H1 (cell line): ENCODE measurements at regions not wholly inside any gene's neighbourhood (a gene's known extent, or its start where the extent isn't known, plus 50 kb on each side); places are given as distances from the start of the nearest gene placed in this dataset.

Experiments used
- CTCF ChIA-PET: fragments of 300-600 bp; sonication (Branson Sonifier 250); formaldehyde crosslinking; loops from one replicate; lab custom pipeline; 2021; ENCODE audit not compliant: partially characterized antibody; lab: Charles Lee
- POLR2A ChIA-PET: fragments of 300-600 bp; sonication (Branson Sonifier 250); formaldehyde crosslinking; loops from one replicate; lab custom pipeline; 2021; ENCODE audit warnings: inconsistent platforms; ENCODE audit not compliant: partially characterized antibody; lab: Charles Lee
- DNase-seq, 2 experiments: peaks; one replicate each; pipeline versions ENCODE4 v3.0.0 to v3.0.0-alpha.2; 2010 to 2022; ENCODE audit warnings: low spot score in 2 of 2, low read depth in 1 of 2, mixed read lengths in 1 of 2
- FAIRE-seq: peaks from 2 replicates; lab custom pipeline; 2011; peaks lifted over from hg19 to GRCh38; lab: Jason Lieb, UNC
- H2AFZ ChIP-seq: 2 replicates; pipeline ENCODE4 v1.8.1; 2012; ENCODE audit warnings: low read length, inconsistent platforms
- H2AK5ac ChIP-seq: 2 replicates; pipeline ENCODE4 v1.6.1; 2013; ENCODE audit warnings: low read depth, low read length
- H2BK120ac ChIP-seq: replicated peaks from 2 replicates; pipeline ENCODE3; 2013; ENCODE audit warnings: low read depth, low read length, inconsistent platforms
- H2BK12ac ChIP-seq: 2 replicates; pipeline ENCODE4 v1.6.1; 2013; ENCODE audit warnings: low read depth, low read length
- H2BK15ac ChIP-seq: 2 replicates; pipeline ENCODE4 v1.6.1; 2013; ENCODE audit warnings: low read length
- H2BK20ac ChIP-seq: 2 replicates; pipeline ENCODE4 v1.6.1; 2013; ENCODE audit warnings: low read length
- H2BK5ac ChIP-seq: 2 replicates; pipeline ENCODE4 v1.6.1; 2013; ENCODE audit warnings: low read depth, low read length
- H3K14ac ChIP-seq: 2 replicates; pipeline ENCODE4 v1.6.1; 2013; ENCODE audit warnings: inconsistent platforms; ENCODE audit not compliant: insufficient read length
- H3K18ac ChIP-seq: 2 replicates; pipeline ENCODE4 v1.6.1; 2013; ENCODE audit warnings: low read length; ENCODE audit errors: extremely low read depth
- H3K23ac ChIP-seq: 2 replicates; pipeline ENCODE4 v1.6.1; 2013; ENCODE audit warnings: inconsistent platforms; ENCODE audit not compliant: insufficient read length
- H3K23me2 ChIP-seq: 2 replicates; pipeline ENCODE4 v1.6.1; 2013; ENCODE audit warnings: low read depth, low read length
- H3K27ac ChIP-seq: 2 replicates; pipeline ENCODE4 v1.6.1; 2011; ENCODE audit warnings: low read depth, low read length, inconsistent platforms
- H3K27me3 ChIP-seq, 4 experiments: replicated peaks in 1 of 4; 1 replicate in 1 of 4; 2 replicates in 3 of 4; pipeline versions ENCODE4 v1.6.1 to v1.8.1; 2011 to 2013; ENCODE audit warnings: low read length in 3 of 4, mild to moderate bottlenecking in 3 of 4, inconsistent platforms in 2 of 4, mixed read lengths in 2 of 4, moderate library complexity in 1 of 4; ENCODE audit not compliant: control insufficient read depth in 3 of 4, insufficient read depth in 3 of 4; ENCODE audit errors: extremely low read depth in 1 of 4
- H3K36me3 ChIP-seq, 4 experiments: 2 replicates each; pipeline versions ENCODE4 v1.6.1 to v1.8.1; 2011 to 2013; ENCODE audit warnings: mild to moderate bottlenecking in 4 of 4, low read length in 3 of 4, moderate library complexity in 2 of 4, control low read depth in 1 of 4, inconsistent platforms in 1 of 4; ENCODE audit not compliant: insufficient read depth in 4 of 4, control insufficient read depth in 2 of 4
- H3K4ac ChIP-seq: replicated peaks from 2 replicates; pipeline ENCODE3; 2013; ENCODE audit warnings: low read length, low read depth, mixed read lengths, inconsistent platforms; ENCODE audit not compliant: insufficient read length
- H3K4me1 ChIP-seq, 4 experiments: replicated peaks in 1 of 4; 1 replicate in 1 of 4; 2 replicates in 3 of 4; pipeline versions ENCODE4 v1.6.1 to v1.8.1; 2011 to 2013; ENCODE audit warnings: low read length in 3 of 4, inconsistent platforms in 2 of 4, mixed read lengths in 1 of 4; ENCODE audit not compliant: insufficient read depth in 4 of 4, control insufficient read depth in 3 of 4
- H3K4me2 ChIP-seq, 2 experiments: 2 replicates each; pipeline versions ENCODE4 v1.6.1 to v1.8.1; 2011 to 2013; ENCODE audit warnings: low read depth in 2 of 2, low read length in 2 of 2, control low read depth in 1 of 2, inconsistent platforms in 1 of 2, mild to moderate bottlenecking in 1 of 2; ENCODE audit not compliant: insufficient read depth in 1 of 2
- H3K4me3 ChIP-seq, 4 experiments: fragments of 200-600, 300-600 bp in 1 of 4; sonication (generic), shearing (Covaris generic), sonication (Bioruptor Twin) in 1 of 4; 2 replicates each; pipeline versions ENCODE4 v1.5.1 to v1.8.1; 2011 to 2016; ENCODE audit warnings: low read length in 4 of 4, low read depth in 3 of 4, control low read depth in 2 of 4, inconsistent platforms in 2 of 4, mild to moderate bottlenecking in 2 of 4, mixed read lengths in 1 of 4, moderate library complexity in 1 of 4; ENCODE audit not compliant: insufficient read depth in 2 of 4; ENCODE audit errors: extremely low read depth in 1 of 4
- H3K56ac ChIP-seq: replicated peaks from 2 replicates; pipeline ENCODE3; 2013; ENCODE audit warnings: low read depth, mild to moderate bottlenecking, mixed read lengths, low read length, inconsistent platforms; ENCODE audit not compliant: insufficient read length
- H3K79me1 ChIP-seq: 2 replicates; pipeline ENCODE4 v1.6.1; 2013; ENCODE audit warnings: low read depth, low read length, control low read depth
- H3K79me2 ChIP-seq, 2 experiments: 2 replicates each; pipeline versions ENCODE4 v1.6.1 to v1.8.1; 2012 to 2013; ENCODE audit warnings: low read length in 2 of 2, mild to moderate bottlenecking in 2 of 2, inconsistent platforms in 1 of 2; ENCODE audit not compliant: insufficient read depth in 2 of 2, control insufficient read depth in 1 of 2
- H3K9ac ChIP-seq, 4 experiments: replicated peaks in 1 of 4; 1 replicate in 1 of 4; 2 replicates in 3 of 4; pipeline versions ENCODE4 v1.6.1 to v1.8.1; 2011 to 2013; ENCODE audit warnings: low read depth in 3 of 4, low read length in 3 of 4, control low read depth in 2 of 4, mild to moderate bottlenecking in 2 of 4, moderate library complexity in 2 of 4, inconsistent platforms in 1 of 4; ENCODE audit errors: extremely low read depth in 1 of 4
- H3K9me3 ChIP-seq, 2 experiments: 2 replicates each; pipeline versions ENCODE4 v1.6.1 to v1.8.1; 2012 to 2013; ENCODE audit warnings: mild to moderate bottlenecking in 2 of 2, moderate library complexity in 2 of 2, control low read depth in 1 of 2, inconsistent platforms in 1 of 2, low read depth in 1 of 2, low read length in 1 of 2, mixed read lengths in 1 of 2; ENCODE audit not compliant: insufficient read depth in 2 of 2
- H4K20me1 ChIP-seq, 2 experiments: replicated peaks in 1 of 2; 2 replicates each; pipeline versions ENCODE3 to v1.8.1; 2011 to 2013; ENCODE audit warnings: inconsistent platforms in 2 of 2, low read length in 2 of 2, mild to moderate bottlenecking in 1 of 2; ENCODE audit not compliant: insufficient read depth in 2 of 2, control insufficient read depth in 1 of 2
- H4K5ac ChIP-seq: 2 replicates; pipeline ENCODE4 v1.6.1; 2013; ENCODE audit warnings: low read length, low read depth, mixed read lengths, inconsistent platforms; ENCODE audit not compliant: insufficient read length
- H4K8ac ChIP-seq: 2 replicates; pipeline ENCODE4 v1.8.0; 2013; ENCODE audit warnings: mild to moderate bottlenecking, moderate library complexity, low read length, inconsistent platforms; ENCODE audit not compliant: insufficient read depth; ENCODE audit errors: extremely low read depth
- H4K91ac ChIP-seq: replicated peaks from 2 replicates; pipeline ENCODE3; 2013; ENCODE audit warnings: low read length, mixed read lengths, inconsistent platforms; ENCODE audit not compliant: insufficient read length
- BCL11A ChIP-seq, 2 experiments: IDR thresholded peaks; one replicate each; pipeline ENCODE4 v1.6.1; 2011; ENCODE audit warnings: low read depth in 2 of 2, low read length in 2 of 2, mild to moderate bottlenecking in 2 of 2
- CBX5 ChIP-seq: fragments of 300-800, 300-1000 bp; sonication (generic); IDR thresholded peaks from 2 replicates; pipeline ENCODE4 v1.7.1; 2016; ENCODE audit warnings: antibody characterized with exemption, low read length, low read depth
- CHD1 ChIP-seq: IDR thresholded peaks from 2 replicates; pipeline ENCODE4 v1.6.1; 2012; ENCODE audit warnings: low read depth, low read length, improper control_type of control experiment
- MAFK ChIP-seq: IDR thresholded peaks from 2 replicates; pipeline ENCODE4 v1.6.1; 2012; ENCODE audit warnings: low read depth, mild to moderate bottlenecking, improper control_type of control experiment, low read length
- NANOG ChIP-seq: IDR thresholded peaks from 2 replicates; pipeline ENCODE4 v1.6.1; 2011; ENCODE audit warnings: low read length, low read depth, mild to moderate bottlenecking, inconsistent platforms; ENCODE audit not compliant: insufficient read depth, poor library complexity, severe bottlenecking
- RXRA ChIP-seq: IDR thresholded peaks from 2 replicates; pipeline ENCODE4 v1.6.1; 2011; ENCODE audit warnings: low read depth, mild to moderate bottlenecking, low read length, moderate library complexity; ENCODE audit not compliant: insufficient read depth
- SP4 ChIP-seq: IDR thresholded peaks from 2 replicates; pipeline ENCODE4 v1.6.1; 2012; ENCODE audit warnings: low read length, inconsistent platforms
- TAF1 ChIP-seq: IDR thresholded peaks from 2 replicates; pipeline ENCODE4 v1.6.1; 2011; ENCODE audit warnings: mild to moderate bottlenecking, low read depth, low read length
- TBP ChIP-seq: IDR thresholded peaks from 2 replicates; pipeline ENCODE4 v1.6.1; 2011; ENCODE audit warnings: low read depth, low read length, improper control_type of control experiment
- TCF12 ChIP-seq: IDR thresholded peaks from 2 replicates; pipeline ENCODE4 v1.6.1; 2011; ENCODE audit warnings: low read depth, mild to moderate bottlenecking, low read length
- WGBS, 2 experiments: shearing (Covaris generic) in 1 of 2; methylation state at CpG; one replicate each; pipeline versions ENCODE4 v1.1.6 to v1.1.7; 2013 to 2015; ENCODE audit warnings: low lambda C conversion rate in 2 of 2, mixed read lengths in 2 of 2, inconsistent platforms in 1 of 2, low coverage in 1 of 2, missing lambda C conversion rate in 1 of 2; ENCODE audit not compliant: insufficient replicate concordance in 2 of 2, insufficient coverage in 1 of 2, insufficient read length in 1 of 2; ENCODE audit errors: extremely low coverage in 1 of 2, missing lambda C conversion rate in 1 of 2; 5-methylcytosine and 5-hydroxymethylcytosine counted together
- TF ChIP-seq, protein P1 (sequence below): IDR thresholded peaks from 2 replicates; pipeline ENCODE4 v1.6.1; 2012; ENCODE audit warnings: inconsistent platforms

GRCh38 chr6:112526594-112526993 is 179.5 kb downstream of the RFPL4B start:
- H2BK120ac ChIP-seq, result no peak overlapping the region
- H2AFZ ChIP-seq, result 0 out of 2 replicates have a peak overlapping the region, but pooled peaks have one; percentile 85
- POLR2A ChIA-PET, result no interaction called here
- TF ChIP-seq CHD1, result no peak
- TF ChIP-seq TBP, result no peak
- no peak for TF ChIP-seq CBX5
- no peak for TF ChIP-seq TAF1
- TF ChIP-seq NANOG, result no peak
- no peak for TF ChIP-seq TCF12
- TF ChIP-seq BCL11A (IDR thresholded peaks at IDR 0.05; ENCODE audit: low read depth in 2 of 2, low read length in 2 of 2), result no peak
- TF ChIP-seq, protein P1, sequence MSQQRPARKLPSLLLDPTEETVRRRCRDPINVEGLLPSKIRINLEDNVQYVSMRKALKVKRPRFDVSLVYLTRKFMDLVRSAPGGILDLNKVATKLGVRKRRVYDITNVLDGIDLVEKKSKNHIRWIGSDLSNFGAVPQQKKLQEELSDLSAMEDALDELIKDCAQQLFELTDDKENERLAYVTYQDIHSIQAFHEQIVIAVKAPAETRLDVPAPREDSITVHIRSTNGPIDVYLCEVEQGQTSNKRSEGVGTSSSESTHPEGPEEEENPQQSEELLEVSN, result no peak
- TF ChIP-seq RXRA, result no peak
- TF ChIP-seq SP4, result no peak
- TF ChIP-seq MAFK, result no peak
- FAIRE-seq (no peak), DNase-seq (no peak)
- no peaks in the 10 kb centered on the region for H4K20me1 ChIP-seq
- no peak overlapping the region for H3K56ac ChIP-seq
- H2BK15ac ChIP-seq, result no peak overlapping the region
- peaks cover 3 to 9% of the 10 kb centered on the region in 2 experiments; a peak in 1 of 4 replicates for H3K9me3 ChIP-seq
- H2AK5ac ChIP-seq, result no peak overlapping the region
- 91% methylated on average over 6 of the region's 6 CpGs; no CpG with 5 or more reads in 1 of the 2 experiments for WGBS, 2 experiments
- CTCF ChIA-PET, result no interaction called here
- no peak overlapping the region for H4K8ac ChIP-seq
- H3K4ac ChIP-seq, result no peak overlapping the region
- H3K4me2 ChIP-seq, result no peak overlapping the region
- no peaks in the 10 kb centered on the region for H3K23me2 ChIP-seq
- H3K23ac ChIP-seq, result no peak overlapping the region
- H3K18ac ChIP-seq, result no peak overlapping the region
- H3K79me2 ChIP-seq, result no peaks in the 10 kb centered on the region
- no peak overlapping the region for H4K91ac ChIP-seq
- no peak overlapping the region for H3K4me3 ChIP-seq
- peaks cover 0 to 7% (median 1%) of the 10 kb centered on the region in 4 experiments; a peak in 1 of 7 replicates for H3K4me1 ChIP-seq
- H2BK12ac ChIP-seq, result no peak overlapping the region
- no peak overlapping the region for H3K14ac ChIP-seq
- H3K27me3 ChIP-seq, result no peaks in the 10 kb centered on the region
- no peaks in the 10 kb centered on the region; a peak in 1 of 8 replicates for H3K36me3 ChIP-seq
- H3K79me1 ChIP-seq, result no peaks in the 10 kb centered on the region
- no peak overlapping the region for H4K5ac ChIP-seq
- H2BK20ac ChIP-seq, result no peak overlapping the region
- H3K9ac ChIP-seq, result no peak overlapping the region
- H3K27ac ChIP-seq, result no peak overlapping the region
- no peak overlapping the region for H2BK5ac ChIP-seq
